LNCAP (cell line): ENCODE measurements at regions not wholly inside any gene's neighbourhood (a gene's known extent, or its start where the extent isn't known, plus 50 kb on each side); places are given as distances from the start of the nearest gene placed in this dataset.

Experiments used
- TF ChIP-seq, protein P1 (sequence below): fragments of 450-650 bp; IDR thresholded peaks from 2 replicates; pipeline ENCODE4 v1.5.1; 2017; ENCODE audit warnings: mild to moderate bottlenecking

DNA sequence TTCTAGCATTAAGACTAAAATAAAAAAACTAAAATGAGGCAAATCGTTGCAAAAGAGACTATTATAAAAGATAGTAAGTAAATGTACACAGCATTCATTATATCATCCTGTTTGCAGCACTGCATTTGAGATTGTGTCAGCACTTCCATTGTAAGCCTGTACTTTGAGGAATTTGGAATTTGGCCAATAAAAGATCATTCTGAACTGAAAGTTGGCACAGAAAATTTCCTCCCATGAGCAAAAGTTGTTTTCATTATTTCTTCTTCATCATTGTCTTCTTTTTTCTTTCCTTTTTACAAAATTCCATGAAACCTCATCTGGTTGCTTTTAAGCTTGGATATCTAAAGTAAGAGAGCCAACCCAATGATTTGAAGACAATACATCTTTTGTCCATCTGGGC lies 199.3 kb upstream of the ADAMTSL1 start:
- TF ChIP-seq, protein P1, sequence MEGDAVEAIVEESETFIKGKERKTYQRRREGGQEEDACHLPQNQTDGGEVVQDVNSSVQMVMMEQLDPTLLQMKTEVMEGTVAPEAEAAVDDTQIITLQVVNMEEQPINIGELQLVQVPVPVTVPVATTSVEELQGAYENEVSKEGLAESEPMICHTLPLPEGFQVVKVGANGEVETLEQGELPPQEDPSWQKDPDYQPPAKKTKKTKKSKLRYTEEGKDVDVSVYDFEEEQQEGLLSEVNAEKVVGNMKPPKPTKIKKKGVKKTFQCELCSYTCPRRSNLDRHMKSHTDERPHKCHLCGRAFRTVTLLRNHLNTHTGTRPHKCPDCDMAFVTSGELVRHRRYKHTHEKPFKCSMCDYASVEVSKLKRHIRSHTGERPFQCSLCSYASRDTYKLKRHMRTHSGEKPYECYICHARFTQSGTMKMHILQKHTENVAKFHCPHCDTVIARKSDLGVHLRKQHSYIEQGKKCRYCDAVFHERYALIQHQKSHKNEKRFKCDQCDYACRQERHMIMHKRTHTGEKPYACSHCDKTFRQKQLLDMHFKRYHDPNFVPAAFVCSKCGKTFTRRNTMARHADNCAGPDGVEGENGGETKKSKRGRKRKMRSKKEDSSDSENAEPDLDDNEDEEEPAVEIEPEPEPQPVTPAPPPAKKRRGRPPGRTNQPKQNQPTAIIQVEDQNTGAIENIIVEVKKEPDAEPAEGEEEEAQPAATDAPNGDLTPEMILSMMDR, result no peak

DNA sequence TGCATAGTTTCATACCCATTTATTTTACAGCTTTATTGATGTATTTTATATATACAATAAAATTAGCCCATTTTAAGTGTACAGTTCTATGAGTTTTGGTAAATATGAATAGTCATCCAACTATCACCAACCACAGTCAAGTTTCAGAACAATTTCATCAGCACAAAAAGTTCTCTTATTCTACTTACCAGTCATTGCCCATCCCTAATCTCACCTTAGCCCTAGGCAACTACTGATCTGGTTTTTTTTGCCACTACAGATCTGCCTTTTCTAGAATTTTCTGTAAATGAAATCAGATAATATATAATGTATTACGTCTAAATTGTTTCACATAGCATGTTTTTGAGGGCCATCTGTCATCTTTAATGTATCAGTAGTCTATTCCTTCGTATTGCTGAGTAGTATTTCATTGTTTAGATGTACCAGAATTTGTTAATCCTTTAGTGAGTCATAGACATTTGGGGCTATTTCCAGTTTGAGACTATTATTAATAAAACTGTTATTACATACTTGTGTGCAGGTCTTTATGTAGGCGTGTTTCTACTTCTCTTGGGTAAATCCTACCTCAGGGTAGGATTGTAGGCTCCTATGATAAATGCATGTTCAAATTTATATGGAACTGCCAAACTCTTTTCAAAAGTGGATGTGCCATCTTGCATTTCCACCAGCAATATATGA lies 198.5 kb upstream of the ADAMTSL1 start:
- TF ChIP-seq, protein P1, result no peak

DNA sequence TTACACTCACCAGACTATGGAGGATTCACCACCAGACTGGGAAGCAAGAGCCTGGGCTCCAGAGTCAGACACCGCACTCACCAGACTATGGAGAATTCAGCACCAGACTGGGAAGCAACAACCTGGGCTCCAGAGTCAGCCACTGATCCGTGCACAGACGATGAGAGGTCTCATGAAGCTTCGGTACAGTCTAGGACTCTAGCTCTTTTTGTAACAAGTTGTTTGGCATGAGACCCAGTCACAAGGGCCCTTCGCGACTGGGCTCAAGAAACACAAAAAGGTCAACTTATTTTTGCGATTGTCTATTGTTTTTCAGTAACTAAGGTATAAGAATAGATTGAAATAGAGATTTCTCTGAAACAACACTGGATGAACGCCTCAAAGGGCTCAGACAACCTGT lies 192.7 kb upstream of the ADAMTSL1 start:
- TF ChIP-seq, protein P1, result no peak

DNA sequence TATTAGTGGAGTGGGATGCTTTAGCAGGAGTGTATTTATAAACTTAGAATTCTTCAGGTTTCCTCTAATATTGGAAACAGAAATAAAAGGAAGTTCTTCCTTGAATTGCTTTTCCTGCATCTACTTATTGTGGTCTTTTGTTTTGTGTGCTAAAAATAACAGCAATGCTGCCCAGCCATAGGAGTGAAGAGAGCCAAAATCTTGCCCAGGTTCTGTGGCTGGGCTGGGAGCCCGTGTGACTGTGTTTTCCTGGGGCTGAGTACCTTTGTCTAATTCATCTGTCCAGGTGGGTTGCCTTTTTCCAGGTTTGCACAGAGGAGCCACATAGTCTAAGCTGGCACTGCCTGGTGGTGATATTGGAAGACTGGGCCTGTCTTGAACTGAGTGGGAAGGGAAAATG lies 179.7 kb upstream of the ADAMTSL1 start:
- TF ChIP-seq, protein P1, result no peak

DNA sequence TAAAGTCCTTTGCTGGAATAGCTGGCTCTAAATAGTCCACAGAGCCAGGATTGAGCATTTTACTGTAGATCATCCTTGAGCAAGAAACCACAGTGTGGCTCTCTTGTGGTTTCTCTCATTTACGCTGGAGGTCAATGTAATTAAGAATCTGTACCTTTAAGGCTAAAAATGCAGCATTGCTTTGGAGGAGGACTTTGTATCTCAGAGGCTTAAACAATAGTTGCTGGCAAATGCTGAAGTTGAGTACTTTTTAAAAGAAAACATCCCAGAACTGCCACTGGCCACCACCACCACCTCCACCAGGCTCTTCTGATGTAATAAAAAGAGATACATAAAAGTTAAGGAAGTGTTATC lies 177.3 kb upstream of the ADAMTSL1 start:
- TF ChIP-seq, protein P1, result no peak

DNA sequence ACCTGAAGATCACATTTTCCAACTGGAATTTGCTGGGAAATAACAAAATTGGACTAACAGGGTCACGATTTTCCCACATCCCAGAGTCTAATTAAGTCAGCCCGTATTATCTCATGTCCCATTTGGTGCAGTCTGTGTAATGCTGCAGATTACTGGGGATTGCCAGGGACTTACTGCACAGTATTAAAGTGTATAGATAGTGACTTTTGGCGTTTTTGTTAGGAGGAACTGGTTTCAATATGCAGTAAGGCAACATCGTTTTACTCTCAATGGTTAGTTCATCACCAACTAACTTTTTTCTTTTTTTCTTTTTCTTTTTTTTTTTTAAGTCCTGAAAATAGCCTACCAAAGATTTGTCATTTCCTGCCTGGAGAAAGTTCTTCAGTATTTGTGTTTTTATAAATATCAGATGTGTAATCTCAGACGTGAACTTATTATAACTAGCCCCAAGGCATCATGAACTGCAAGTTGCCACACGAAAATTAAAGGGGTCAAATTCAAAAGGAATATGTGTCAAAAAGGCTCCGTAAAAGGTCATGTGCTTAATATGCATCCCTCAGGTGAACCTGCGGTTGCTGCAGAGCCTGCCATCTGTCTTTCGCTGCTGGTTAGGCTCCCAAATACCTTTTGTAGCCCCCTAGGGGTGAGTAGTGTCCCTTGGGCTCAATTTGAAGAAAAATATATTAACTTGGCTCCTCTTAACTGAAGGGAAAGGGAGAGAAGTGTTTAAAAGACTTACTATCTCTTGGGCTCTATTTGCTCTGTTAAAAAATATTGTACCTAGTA lies 176.7 kb upstream of the ADAMTSL1 start:
- TF ChIP-seq, protein P1, result no peak; the same call in 1 of the 2 replicates

DNA sequence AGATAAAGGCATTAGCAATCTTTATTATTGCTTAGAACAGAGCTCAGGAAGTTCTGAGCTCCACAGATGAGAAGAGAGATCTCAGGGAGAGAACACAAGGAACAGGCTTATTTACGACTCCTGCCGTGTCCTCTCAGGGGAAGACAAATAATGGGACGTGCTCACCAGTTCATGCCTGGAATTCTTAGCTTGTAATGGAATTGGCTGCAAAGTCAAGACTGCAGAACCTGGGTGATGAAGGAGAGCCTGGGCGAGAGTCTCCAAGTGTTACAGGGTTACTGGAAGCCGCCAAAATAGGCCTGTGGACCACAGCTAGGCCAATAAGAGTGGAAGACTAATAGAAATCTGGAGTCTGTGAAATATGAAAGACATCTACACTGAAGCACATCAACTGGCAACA lies 174.5 kb upstream of the ADAMTSL1 start:
- TF ChIP-seq, protein P1, result no peak
